A204.1 (cell line): ENCODE measurements at regions not wholly inside any gene's neighbourhood (a gene's known extent, or its start where the extent isn't known, plus 50 kb on each side); places are given as distances from the start of the nearest gene placed in this dataset.
"Not testable (repeated sequence)": the region's sequence is repeated elsewhere in the genome, so short reads cannot be mapped to it uniquely, and the experiment has no call there.

ENCODE experiments used
- FAIRE-seq: peaks from 2 replicates; lab custom pipeline; 2012; peaks lifted over from hg19 to GRCh38; lab: Jason Lieb, UNC

DNA sequence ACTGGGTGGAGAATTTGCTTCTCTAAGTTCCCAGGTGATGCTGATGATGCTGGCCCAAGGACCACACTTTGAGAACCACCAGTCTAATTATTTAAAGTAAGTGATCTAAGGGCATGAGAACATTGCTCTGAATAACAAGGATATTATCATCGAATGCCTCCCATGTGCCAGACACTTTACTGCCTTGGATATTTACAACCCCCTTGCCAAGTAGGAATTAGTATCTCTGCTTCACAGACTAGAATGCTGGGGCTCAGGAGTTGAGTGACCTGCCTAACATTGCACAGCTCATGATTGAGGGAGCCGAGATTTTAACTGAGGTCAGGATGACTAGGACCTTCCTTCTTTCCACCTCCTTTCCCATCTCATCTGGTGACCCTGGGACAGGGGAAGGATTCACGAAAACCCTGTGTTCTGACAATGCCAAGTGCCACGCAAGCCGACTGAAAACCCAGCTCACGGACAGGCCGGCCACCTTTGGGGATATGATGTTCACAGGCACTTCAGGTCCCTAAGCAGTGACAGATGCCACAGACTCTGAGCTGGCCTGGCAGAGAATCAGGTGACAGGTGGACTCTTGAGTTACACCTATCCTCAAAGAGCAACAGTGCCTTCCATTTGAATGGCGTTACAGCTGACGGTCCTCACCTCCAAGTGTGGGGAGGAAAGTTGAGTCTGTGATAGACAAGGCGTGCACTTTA, 230.7 kb downstream of the TOMM20 start:
- no peak for FAIRE-seq

DNA sequence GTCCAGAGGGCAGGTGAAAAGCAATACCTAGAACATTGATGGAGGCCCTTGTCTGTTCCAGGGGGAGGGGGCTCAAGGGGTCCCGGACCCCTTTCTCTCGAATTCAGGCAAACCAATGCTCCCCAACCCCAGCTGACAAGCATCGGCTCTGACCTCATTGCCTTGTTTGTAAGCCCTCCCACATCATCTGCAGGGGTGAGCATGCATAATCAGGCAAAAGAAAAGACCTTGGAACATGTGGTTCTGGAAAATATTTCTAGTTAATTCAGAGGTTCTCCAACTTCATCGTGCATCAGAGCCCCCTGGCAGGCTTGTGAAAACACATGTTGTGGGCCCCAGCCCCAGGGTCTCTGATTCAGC, 231.3 kb downstream of the TOMM20 start:
- FAIRE-seq = no peak

DNA sequence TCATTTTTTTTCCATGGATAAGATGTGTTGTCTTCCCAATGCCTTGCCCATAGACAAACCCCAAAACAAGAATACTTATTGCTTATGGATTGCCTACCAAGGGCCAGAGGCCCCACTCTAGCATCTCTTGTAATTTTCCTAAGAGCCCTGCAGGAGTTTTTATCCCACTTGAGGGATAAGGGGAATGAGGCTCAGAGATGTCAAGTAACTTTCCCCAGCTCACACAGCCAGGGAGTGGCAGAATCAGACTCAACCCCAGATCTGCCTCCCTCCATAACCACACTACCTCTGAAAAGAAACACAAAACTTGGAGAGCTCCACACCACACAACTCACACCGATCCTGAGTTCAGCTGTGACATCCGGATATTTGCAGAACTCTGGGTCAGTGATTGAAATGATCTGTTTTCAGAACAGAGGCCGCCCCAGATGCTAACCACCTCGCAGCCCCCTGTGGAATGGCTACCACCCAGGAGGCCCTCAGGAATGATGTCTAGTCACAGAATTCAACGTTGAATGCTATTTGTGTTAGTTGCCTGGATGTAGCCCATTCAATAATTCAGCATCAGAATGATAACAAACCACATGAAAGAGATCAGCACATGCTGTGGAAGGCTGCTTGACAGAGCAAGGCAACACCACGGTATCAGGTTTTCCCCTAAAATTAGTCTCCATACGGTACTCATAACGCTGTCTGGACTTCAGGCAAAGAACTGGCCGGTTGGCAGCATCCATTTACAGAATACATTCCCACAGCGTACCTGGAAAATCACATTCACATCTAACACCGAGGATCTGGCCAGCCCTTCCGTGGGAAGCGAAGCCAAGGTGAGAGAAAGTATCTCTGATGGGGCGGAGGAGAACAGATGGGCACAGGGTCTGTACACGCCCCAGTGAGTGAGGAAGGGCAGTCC, 231.9 kb downstream of the TOMM20 start:
- FAIRE-seq = no peak

- no peak for FAIRE-seq
Measured at GRCh38 chr1:234893725-234894630, 234.7 kb downstream of the TOMM20 start.

- no peak for FAIRE-seq
Measured at GRCh38 chr1:234893359-234893724, 235.3 kb downstream of the TOMM20 start.

DNA sequence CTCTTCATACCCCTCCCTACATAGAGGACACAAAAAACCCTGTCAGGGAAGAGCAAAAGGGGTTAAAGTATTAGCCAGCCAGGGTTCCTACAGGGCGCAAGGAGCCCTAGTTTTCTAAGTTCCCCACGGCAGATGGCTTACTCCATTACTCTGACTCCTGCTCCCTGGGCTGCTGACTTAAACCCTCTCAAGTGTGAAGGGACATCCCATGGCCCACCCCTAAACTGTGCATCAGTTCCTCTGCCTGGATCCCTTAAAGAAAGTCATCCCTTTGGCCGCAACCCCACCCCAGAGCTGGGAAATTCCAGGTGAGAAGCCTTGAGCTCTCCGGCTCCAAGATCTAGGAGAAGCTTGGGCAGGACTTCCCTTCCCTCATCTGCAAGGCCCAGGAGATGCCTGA, 236.0 kb downstream of the TOMM20 start:
- no peak for FAIRE-seq

GRCh38 chr1:234891427-234891826, 237.2 kb downstream of the TOMM20 start:
- no peak for FAIRE-seq

GRCh38 chr1:234889643-234890042, 239.0 kb downstream of the TOMM20 start:
- no peak for FAIRE-seq

GRCh38 chr1:234888247-234888646, 240.4 kb downstream of the TOMM20 start:
- not testable (repeated sequence) for FAIRE-seq

GRCh38 chr1:234887016-234887900, 241.4 kb downstream of the TOMM20 start:
- FAIRE-seq = no peak

GRCh38 chr1:234886081-234886984, 242.3 kb downstream of the TOMM20 start:
- no peak for FAIRE-seq

DNA sequence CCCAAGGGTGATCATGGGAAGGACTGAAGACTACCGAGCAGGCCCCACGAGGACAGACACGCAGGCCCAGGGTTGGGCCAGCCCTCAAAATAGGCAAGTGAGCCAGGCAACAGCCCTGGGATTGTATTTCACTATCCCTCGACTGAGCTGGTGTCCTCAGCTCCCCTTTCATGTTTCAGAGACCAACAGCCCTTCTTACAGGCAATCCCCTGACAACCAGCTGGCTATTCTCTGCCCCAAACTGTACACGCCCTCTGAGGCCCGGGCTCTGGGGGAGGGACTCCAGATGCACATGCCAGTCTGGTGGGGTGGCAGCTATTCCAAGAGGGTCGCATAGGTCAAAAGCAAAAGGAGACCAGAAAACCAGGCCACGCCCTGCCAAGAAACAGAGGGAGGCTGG, 243.0 kb downstream of the TOMM20 start:
- no peak for FAIRE-seq

- no peak for FAIRE-seq
Measured at GRCh38 chr1:234884701-234885100, 243.9 kb downstream of the TOMM20 start.

DNA sequence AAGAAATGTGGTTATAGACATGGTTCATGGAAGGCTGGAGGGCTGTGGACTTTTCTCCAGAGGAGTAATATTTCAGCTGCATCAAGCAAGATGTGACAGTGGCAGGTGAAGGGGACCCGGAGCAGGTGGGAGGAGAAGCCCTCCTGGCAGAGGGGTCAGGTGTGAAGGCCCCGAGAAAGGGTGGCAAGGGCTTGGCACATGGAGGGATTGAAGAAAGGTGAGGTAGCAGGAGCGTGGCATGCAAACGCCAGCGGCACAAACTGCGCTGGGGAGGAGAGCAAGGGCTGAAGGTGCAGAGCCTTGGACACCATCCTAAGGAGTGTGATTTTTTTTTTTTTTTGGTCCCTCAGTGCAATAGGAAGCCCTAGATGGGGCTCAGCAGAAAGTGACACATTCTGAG, 244.6 kb downstream of the TOMM20 start:
- no peak for FAIRE-seq

- no peak for FAIRE-seq
Measured at GRCh38 chr1:234882898-234883297, 245.7 kb downstream of the TOMM20 start.

DNA sequence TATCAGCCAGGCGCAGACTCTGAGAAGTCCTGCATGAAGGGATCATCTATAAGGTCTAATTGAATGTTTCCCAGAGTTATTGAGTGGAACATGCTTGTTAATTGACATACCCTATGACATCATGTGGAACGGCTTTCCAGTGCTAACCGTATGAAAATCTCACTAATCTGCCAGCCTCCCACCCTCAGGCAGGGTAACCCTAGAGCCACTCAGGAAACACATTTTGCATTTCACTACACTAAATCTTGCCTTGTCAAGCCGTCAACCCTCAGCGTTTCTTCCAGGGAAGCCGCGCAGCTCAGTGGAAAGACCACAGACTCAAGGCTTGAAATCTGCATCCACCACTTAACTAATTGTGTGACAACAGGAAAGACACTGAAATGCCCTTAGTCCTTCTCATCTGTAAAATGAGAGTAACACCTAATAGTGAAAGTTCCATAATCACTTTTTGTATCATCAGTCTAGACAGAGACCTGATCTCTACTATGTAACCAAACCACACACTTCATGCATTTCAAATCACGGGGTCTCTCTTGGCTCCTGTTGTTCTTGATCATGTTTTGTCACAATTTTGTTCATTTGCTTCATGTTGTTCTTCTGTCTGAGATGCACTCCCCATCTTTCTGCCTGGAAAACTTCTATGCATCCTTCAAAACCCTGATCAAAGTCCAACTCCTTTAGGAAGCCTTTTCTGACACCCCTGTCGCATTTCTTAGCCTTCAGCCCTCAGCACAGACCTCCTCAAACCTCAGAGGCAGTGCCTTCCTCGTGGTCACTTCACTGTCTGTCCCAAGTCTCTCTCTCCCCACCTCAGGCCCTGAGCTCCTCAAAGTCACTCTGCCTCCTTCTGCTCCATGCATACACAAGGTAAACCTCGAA, 246.5 kb downstream of the TOMM20 start:
- no peak for FAIRE-seq

DNA sequence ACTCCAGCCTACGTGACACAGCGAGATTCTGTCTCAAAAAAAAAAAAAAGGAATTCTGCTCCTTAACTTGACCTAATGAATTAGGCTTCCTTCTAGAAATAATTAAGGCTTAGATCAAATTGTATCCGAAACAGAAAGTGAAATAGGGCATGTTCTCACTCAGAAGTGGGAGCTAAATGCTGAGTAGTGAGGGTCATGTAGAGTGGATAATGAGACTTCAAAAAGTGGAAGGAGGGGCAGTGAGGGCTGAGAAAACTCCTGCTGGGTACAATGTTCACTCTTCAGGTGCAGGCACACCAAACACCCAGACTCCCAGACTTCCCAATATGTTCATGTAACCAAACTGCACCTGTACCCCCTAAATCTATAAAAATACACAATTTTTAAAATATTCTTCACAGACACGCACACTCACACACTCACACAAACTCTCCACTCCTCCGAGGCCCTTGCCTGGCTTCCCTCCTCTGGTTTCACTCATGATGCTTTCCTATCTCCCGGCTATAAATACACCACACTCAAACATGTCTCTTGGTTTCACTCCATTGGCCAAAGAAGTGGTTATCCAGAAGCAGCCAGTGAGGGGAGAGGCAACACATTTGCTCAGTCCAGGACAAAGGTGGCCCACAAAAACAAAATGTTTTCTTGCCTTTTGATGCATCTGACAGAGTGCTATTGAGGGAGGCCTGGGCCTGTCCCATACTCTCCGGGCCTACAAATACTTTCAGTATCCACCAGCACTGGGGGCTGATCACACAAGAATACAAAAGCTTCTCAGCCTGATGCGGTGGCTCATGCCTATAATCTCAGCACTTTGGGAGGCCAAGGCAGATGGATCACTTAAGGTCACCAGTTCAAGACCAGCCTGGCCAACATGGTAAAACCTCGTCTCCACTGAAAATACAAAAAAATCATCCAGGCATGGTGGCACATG, 249.2 kb downstream of the TOMM20 start:
- FAIRE-seq = no peak

- no peak for FAIRE-seq
Measured at GRCh38 chr1:234878288-234878687, 250.3 kb downstream of the TOMM20 start.
